Neural cell (in vitro differentiated cells): ENCODE measurements at regions not wholly inside any gene's neighbourhood (a gene's known extent, or its start where the extent isn't known, plus 50 kb on each side); places are given as distances from the start of the nearest gene placed in this dataset.

Experiments used
- EP300 ChIP-seq: fragments of 450-650 bp; conservative IDR thresholded peaks from 2 replicates; pipeline ENCODE4 v1.6.1; 2014; ENCODE audit warnings: antibody characterized with exemption, mild to moderate bottlenecking, moderate library complexity; ENCODE audit not compliant: poor library complexity, severe bottlenecking
- EZH2 ChIP-seq: fragments of 200-600, 300-800 bp; shearing (Covaris generic), sonication (generic); IDR thresholded peaks from 2 replicates; pipeline ENCODE4 v1.6.1; 2014; ENCODE audit warnings: antibody characterized with exemption, low read length, borderline replicate concordance, mild to moderate bottlenecking; ENCODE audit not compliant: insufficient read depth, poor library complexity, severe bottlenecking
- MXI1 ChIP-seq: fragments of 450-650 bp; conservative IDR thresholded peaks from 2 replicates; pipeline ENCODE4 v1.6.1; 2014; ENCODE audit warnings: antibody characterized with exemption, mild to moderate bottlenecking; ENCODE audit not compliant: poor library complexity, severe bottlenecking
- RAD21 ChIP-seq: fragments of 450-650 bp; conservative IDR thresholded peaks from 2 replicates; pipeline ENCODE4 v1.6.1; 2014; ENCODE audit warnings: antibody characterized with exemption, mild to moderate bottlenecking, moderate library complexity
- SMC3 ChIP-seq: fragments of 450-650 bp; conservative IDR thresholded peaks from 2 replicates; pipeline ENCODE4 v1.6.1; 2014; ENCODE audit warnings: antibody characterized with exemption, mild to moderate bottlenecking, moderate library complexity; ENCODE audit not compliant: poor library complexity
- TAF1 ChIP-seq: IDR thresholded peaks from 2 replicates; pipeline ENCODE4 v1.6.1; 2012; ENCODE audit warnings: low read depth
- TF ChIP-seq, protein P1 (sequence below): fragments of 450-650 bp; IDR thresholded peaks from 2 replicates; pipeline ENCODE4 v1.5.1; 2014; ENCODE audit warnings: antibody characterized with exemption, mild to moderate bottlenecking, moderate library complexity; ENCODE audit not compliant: poor library complexity, severe bottlenecking

GRCh38 chr2:128410758-128411215 lies 92.1 kb upstream of the HS6ST1 start:
- TF ChIP-seq EP300 (no peak), EZH2 (no peak), TAF1 (no peak), SMC3 (no peak), MXI1 (no peak), RAD21 (no peak)
- TF ChIP-seq, protein P1, sequence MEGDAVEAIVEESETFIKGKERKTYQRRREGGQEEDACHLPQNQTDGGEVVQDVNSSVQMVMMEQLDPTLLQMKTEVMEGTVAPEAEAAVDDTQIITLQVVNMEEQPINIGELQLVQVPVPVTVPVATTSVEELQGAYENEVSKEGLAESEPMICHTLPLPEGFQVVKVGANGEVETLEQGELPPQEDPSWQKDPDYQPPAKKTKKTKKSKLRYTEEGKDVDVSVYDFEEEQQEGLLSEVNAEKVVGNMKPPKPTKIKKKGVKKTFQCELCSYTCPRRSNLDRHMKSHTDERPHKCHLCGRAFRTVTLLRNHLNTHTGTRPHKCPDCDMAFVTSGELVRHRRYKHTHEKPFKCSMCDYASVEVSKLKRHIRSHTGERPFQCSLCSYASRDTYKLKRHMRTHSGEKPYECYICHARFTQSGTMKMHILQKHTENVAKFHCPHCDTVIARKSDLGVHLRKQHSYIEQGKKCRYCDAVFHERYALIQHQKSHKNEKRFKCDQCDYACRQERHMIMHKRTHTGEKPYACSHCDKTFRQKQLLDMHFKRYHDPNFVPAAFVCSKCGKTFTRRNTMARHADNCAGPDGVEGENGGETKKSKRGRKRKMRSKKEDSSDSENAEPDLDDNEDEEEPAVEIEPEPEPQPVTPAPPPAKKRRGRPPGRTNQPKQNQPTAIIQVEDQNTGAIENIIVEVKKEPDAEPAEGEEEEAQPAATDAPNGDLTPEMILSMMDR, result no peak
